Skeletal muscle cell (primary cell): ENCODE measurements at regions not wholly inside any gene's neighbourhood (a gene's known extent, or its start where the extent isn't known, plus 50 kb on each side); places are given as distances from the start of the nearest gene placed in this dataset.

Source experiments
- DNase-seq: peaks from one replicate; pipeline ENCODE4 v3.0.0-alpha.2; 2010; ENCODE audit warnings: low read depth
- H3K4me3 ChIP-seq: 2 replicates; pipeline ENCODE4 v1.5.1; 2011; ENCODE audit warnings: low read depth, mild to moderate bottlenecking, control low read depth, low read length, moderate library complexity

- DNase-seq = no peak
Observed at GRCh38 chr20:22472447-22473100, 111.8 kb downstream of the FOXA2 start.

GRCh38 chr20:22471156-22471836, 113.1 kb downstream of the FOXA2 start:
- DNase-seq = no peak

More at GRCh38 chr20:22472447-22473100, 111.8 kb downstream of the FOXA2 start:
- no peak overlapping the region for H3K4me3 ChIP-seq

GRCh38 chr20:22470620-22471026, 113.7 kb downstream of the FOXA2 start:
- no peak overlapping the region for H3K4me3 ChIP-seq
- DNase-seq = no peak

More at GRCh38 chr20:22471156-22471836, 113.1 kb downstream of the FOXA2 start:
- H3K4me3 ChIP-seq = no peak overlapping the region

GRCh38 chr20:22466447-22467171, 117.8 kb downstream of the FOXA2 start:
- no peak overlapping the region for H3K4me3 ChIP-seq
- no peak for DNase-seq

GRCh38 chr20:22465622-22466446, 118.5 kb downstream of the FOXA2 start:
- H3K4me3 ChIP-seq = no peak overlapping the region
- DNase-seq = no peak

- no peak overlapping the region for H3K4me3 ChIP-seq
- DNase-seq = no peak
Observed at GRCh38 chr20:22464312-22465003, 119.9 kb downstream of the FOXA2 start.

- DNase-seq = no peak
Observed at GRCh38 chr20:22462975-22463914, 121.1 kb downstream of the FOXA2 start.

GRCh38 chr20:22460803-22461202, 123.6 kb downstream of the FOXA2 start:
- no peak overlapping the region for H3K4me3 ChIP-seq
- no peak for DNase-seq

More at GRCh38 chr20:22462975-22463914, 121.1 kb downstream of the FOXA2 start:
- H3K4me3 ChIP-seq = no peak overlapping the region

GRCh38 chr20:22460231-22460630, 124.1 kb downstream of the FOXA2 start:
- H3K4me3 ChIP-seq = no peak overlapping the region
- no peak for DNase-seq

GRCh38 chr20:22459754-22460153, 124.6 kb downstream of the FOXA2 start:
- no peak for DNase-seq

GRCh38 chr20:22456109-22456508, 128.3 kb downstream of the FOXA2 start:
- no peak for DNase-seq
- no peak overlapping the region for H3K4me3 ChIP-seq

More at GRCh38 chr20:22459754-22460153, 124.6 kb downstream of the FOXA2 start:
- no peak overlapping the region for H3K4me3 ChIP-seq

GRCh38 chr20:22455259-22455658, 129.1 kb downstream of the FOXA2 start:
- no peak overlapping the region for H3K4me3 ChIP-seq
- no peak for DNase-seq

- DNase-seq = no peak
- no peak overlapping the region for H3K4me3 ChIP-seq
Observed at GRCh38 chr20:22453244-22454080, 130.9 kb downstream of the FOXA2 start.

- no peak overlapping the region for H3K4me3 ChIP-seq
- DNase-seq = no peak
Observed at GRCh38 chr20:22452442-22453011, 131.8 kb downstream of the FOXA2 start.

- DNase-seq = no peak
- H3K4me3 ChIP-seq = no peak overlapping the region
Observed at GRCh38 chr20:22450537-22450936, 133.8 kb downstream of the FOXA2 start.

GRCh38 chr20:22449188-22449973, 135.0 kb downstream of the FOXA2 start:
- H3K4me3 ChIP-seq = no peak overlapping the region
- no peak for DNase-seq
